ENCODE measurements at regions not wholly inside any gene's neighbourhood (a gene's known extent, or its start where the extent isn't known, plus 50 kb on each side); places are given as distances from the start of the nearest gene placed in this dataset.
"Not testable (repeated sequence)": the region's sequence is repeated elsewhere in the genome, so short reads cannot be mapped to it uniquely, and the experiment has no call there.

DNA sequence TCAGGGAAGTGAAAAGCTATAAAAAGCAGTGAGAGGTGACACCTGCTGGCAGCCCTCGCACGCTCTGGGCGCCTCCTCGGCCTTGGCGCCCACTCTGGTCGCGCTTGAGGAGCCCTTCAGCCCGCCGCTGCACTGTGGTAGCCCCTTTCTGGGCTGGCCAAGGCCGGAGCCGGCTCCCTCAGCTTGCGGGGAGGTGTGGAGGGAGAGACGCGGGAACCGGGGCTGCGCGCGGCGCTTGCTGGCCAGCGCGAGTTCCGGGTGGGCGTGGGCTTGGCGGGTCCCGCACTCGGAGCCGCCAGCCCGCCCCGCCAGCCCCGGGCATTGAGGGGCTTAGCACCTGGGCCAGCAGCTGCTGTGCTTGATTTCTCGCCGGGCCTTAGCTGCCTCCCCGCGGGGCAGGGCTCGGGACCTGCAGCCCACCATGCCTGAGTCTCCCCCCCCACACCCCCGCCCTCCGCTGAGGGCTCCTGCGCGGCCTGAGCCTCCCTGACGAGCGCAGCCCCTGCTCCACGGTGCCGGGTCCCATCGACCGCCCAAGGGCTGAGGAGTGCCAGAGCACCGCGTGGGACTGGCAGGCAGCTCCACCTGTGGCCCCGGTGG is 688.5 kb upstream of the CDH8 start:
- H3K27ac ChIP-seq (ENCODE audit: control insufficient read depth, insufficient read depth); RAD21 ChIA-PET (ENCODE audit: unreplicated experiment); DNase-seq (ENCODE audit: low read depth, low spot score); FAIRE-seq; H4K20me1 ChIP-seq (ENCODE audit: control insufficient read depth, insufficient read depth); ATAC-seq; H3K9ac ChIP-seq (ENCODE audit: control insufficient read depth, insufficient read depth, low read length); SMC1A ChIA-PET (ENCODE audit: uncharacterized antibody, unreplicated experiment); H3K79me2 ChIP-seq (ENCODE audit: control insufficient read depth, insufficient read depth, low read length); H3K27me3 ChIP-seq (replicated peaks in 1 of 2; ENCODE audit: control insufficient read depth in 2 of 2, insufficient read depth in 2 of 2, low read length in 1 of 2); BruUV-seq (replicated peaks); in situ Hi-C loops (cut with MboI); H3K36me3 ChIP-seq (ENCODE audit: control insufficient read depth in 2 of 2, insufficient read depth in 2 of 2, low read length in 1 of 2); H2AFZ ChIP-seq (ENCODE audit: control insufficient read depth, low read depth, low read length); CTCF ChIA-PET; H3K4me3 ChIP-seq; H3K9me3 ChIP-seq (replicated peaks; ENCODE audit: control insufficient read depth, insufficient read depth, low read length); H3K4me1 ChIP-seq (ENCODE audit: control insufficient read depth, insufficient read depth, low read length); intact Hi-C loops (cut with micrococcal nuclease; ENCODE audit: unreplicated experiment); H3K4me2 ChIP-seq (ENCODE audit: control insufficient read depth, insufficient read depth): not testable (repeated sequence)
- POLR2A ChIA-PET = interaction anchor here (0.6 kb wide), 1 partner anchor 66 kb away, joined by 6 read pairs; no protein-coding TSS in a partner anchor
- WGBS (ENCODE audit: insufficient coverage, insufficient replicate concordance, low lambda C conversion rate, missing lambda C conversion rate) = 84% methylated on average over 40 of the region's 48 CpGs

DNA sequence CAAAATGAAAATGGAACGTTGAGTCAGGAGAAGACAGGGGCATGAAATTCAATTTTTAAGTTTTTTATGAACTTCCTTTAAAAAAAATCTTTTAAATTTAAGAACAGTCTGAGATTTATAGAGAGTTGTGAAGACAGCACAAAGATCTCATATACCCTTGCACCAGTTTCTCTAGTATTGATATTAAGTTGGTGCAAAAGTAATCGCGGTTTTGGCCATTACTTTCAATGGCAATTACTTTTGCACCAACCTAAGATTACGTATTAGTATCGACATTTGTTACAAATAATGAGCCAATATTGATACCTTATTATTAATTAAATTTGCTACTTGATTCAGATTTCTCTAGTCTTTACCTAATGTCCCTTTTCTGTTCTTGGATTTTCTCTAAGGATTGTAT is 684.4 kb upstream of the CDH8 start:
- FAIRE-seq = no peak
- DNase-seq (ENCODE audit: low read depth, low spot score) = no peak
- Histone ChIP-seq H4K20me1 (ENCODE audit: control insufficient read depth, insufficient read depth) (no peaks in the 10 kb centered on the region), H3K9ac (ENCODE audit: control insufficient read depth, insufficient read depth, low read length) (no peak overlapping the region), H3K4me2 (ENCODE audit: control insufficient read depth, insufficient read depth) (no peak overlapping the region), H3K27ac (ENCODE audit: control insufficient read depth, insufficient read depth) (no peak overlapping the region), H3K79me2 (ENCODE audit: control insufficient read depth, insufficient read depth, low read length) (no peaks in the 10 kb centered on the region), H3K4me1 (ENCODE audit: control insufficient read depth, insufficient read depth, low read length) (no peaks in the 10 kb centered on the region), H3K36me3 (ENCODE audit: control insufficient read depth in 2 of 2, insufficient read depth in 2 of 2, low read length in 1 of 2) (no peaks in the 10 kb centered on the region), H3K27me3 (replicated peaks in 1 of 2; ENCODE audit: control insufficient read depth in 2 of 2, insufficient read depth in 2 of 2, low read length in 1 of 2) (no peaks in the 10 kb centered on the region), H3K4me3 (no peak overlapping the region), H3K9me3 (replicated peaks; ENCODE audit: control insufficient read depth, insufficient read depth, low read length) (no peaks in the 10 kb centered on the region), H2AFZ (ENCODE audit: control insufficient read depth, low read depth, low read length) (no peak overlapping the region)
- CTCF ChIA-PET = no interaction called here
- RAD21 ChIA-PET (ENCODE audit: unreplicated experiment) = no interaction called here
- in situ Hi-C loops (cut with MboI) (no loop called here), intact Hi-C loops (cut with micrococcal nuclease; ENCODE audit: unreplicated experiment) (no loop called here)
- BruUV-seq (replicated peaks) = no TSS peak
- 22% methylated on average over 5 of the region's 5 CpGs for WGBS (ENCODE audit: insufficient coverage, insufficient replicate concordance, low lambda C conversion rate, missing lambda C conversion rate)
- SMC1A ChIA-PET (ENCODE audit: uncharacterized antibody, unreplicated experiment) = no interaction called here
- ATAC-seq = no peak
- POLR2A ChIA-PET = no interaction called here
- TF ChIP-seq SIX5 (IDR thresholded peaks at IDR 0.05; ENCODE audit: low read depth, low read length, severe bottlenecking) (no peak), ZBED1 (IDR thresholded peaks at IDR 0.05; ENCODE audit: borderline replicate concordance) (no peak), SUZ12 (IDR thresholded peaks at IDR 0.05; ENCODE audit: unreplicated experiment) (no peak), CBX3 (IDR thresholded peaks at IDR 0.05; ENCODE audit: borderline replicate concordance, low read depth) (no peak), TCF7 (IDR thresholded peaks at IDR 0.05; ENCODE audit: borderline replicate concordance) (no peak), ZNF24 (IDR thresholded peaks at IDR 0.05) (no peak), RBBP5 (conservative IDR thresholded peaks at IDR 0.05) (no peak)
- TF ChIP-seq, protein P1, sequence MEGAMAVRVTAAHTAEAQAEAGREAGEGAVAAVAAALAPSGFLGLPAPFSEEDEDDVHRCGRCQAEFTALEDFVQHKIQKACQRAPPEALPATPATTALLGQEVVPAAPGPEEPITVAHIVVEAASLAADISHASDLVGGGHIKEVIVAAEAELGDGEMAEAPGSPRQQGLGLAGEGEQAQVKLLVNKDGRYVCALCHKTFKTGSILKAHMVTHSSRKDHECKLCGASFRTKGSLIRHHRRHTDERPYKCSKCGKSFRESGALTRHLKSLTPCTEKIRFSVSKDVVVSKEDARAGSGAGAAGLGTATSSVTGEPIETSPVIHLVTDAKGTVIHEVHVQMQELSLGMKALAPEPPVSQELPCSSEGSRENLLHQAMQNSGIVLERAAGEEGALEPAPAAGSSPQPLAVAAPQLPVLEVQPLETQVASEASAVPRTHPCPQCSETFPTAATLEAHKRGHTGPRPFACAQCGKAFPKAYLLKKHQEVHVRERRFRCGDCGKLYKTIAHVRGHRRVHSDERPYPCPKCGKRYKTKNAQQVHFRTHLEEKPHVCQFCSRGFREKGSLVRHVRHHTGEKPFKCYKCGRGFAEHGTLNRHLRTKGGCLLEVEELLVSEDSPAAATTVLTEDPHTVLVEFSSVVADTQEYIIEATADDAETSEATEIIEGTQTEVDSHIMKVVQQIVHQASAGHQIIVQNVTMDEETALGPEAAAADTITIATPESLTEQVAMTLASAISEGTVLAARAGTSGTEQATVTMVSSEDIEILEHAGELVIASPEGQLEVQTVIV (IDR thresholded peaks at IDR 0.05; ENCODE audit: borderline replicate concordance, partially characterized antibody) = no peak
